ENCODE measurements at regions not wholly inside any gene's neighbourhood (a gene's known extent, or its start where the extent isn't known, plus 50 kb on each side); places are given as distances from the start of the nearest gene placed in this dataset.

DNA sequence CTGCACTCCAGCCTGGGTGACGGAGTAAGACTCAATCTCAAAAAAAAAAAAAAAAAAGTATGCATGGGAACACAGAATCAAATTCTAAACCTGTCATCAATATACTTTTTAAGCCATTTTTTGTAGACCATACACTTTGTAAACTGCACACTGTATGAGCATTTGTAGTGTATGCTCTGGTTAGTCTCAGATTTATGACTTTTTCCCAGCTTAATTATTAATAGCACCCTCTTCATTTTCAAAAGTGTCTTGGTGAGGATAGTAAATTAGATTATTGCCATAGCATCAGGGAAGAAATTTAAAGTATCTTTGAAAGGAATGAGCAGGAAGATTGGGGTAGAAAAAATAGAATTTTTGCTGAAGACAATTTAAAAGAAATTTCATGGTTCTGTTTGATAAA is 330.8 kb upstream of the RSPO3 start:
- TF ChIP-seq, protein P1, sequence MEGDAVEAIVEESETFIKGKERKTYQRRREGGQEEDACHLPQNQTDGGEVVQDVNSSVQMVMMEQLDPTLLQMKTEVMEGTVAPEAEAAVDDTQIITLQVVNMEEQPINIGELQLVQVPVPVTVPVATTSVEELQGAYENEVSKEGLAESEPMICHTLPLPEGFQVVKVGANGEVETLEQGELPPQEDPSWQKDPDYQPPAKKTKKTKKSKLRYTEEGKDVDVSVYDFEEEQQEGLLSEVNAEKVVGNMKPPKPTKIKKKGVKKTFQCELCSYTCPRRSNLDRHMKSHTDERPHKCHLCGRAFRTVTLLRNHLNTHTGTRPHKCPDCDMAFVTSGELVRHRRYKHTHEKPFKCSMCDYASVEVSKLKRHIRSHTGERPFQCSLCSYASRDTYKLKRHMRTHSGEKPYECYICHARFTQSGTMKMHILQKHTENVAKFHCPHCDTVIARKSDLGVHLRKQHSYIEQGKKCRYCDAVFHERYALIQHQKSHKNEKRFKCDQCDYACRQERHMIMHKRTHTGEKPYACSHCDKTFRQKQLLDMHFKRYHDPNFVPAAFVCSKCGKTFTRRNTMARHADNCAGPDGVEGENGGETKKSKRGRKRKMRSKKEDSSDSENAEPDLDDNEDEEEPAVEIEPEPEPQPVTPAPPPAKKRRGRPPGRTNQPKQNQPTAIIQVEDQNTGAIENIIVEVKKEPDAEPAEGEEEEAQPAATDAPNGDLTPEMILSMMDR (conservative IDR thresholded peaks at IDR 0.05; ENCODE audit: low read length): no peak
- no peak for TF ChIP-seq EZH2phosphoT487 (IDR thresholded peaks at IDR 0.05; ENCODE audit: borderline replicate concordance)
- Histone ChIP-seq H4K20me1 (ENCODE audit: insufficient read depth, low read length, poor library complexity, severe bottlenecking) (no peaks in the 10 kb centered on the region), H3K9me3 (ENCODE audit: insufficient read depth, low read depth, low read length) (no peaks in the 10 kb centered on the region), H3K9me2 (replicated peaks; ENCODE audit: low read depth, low read length) (no peaks in the 10 kb centered on the region), H3F3A (ENCODE audit: low read depth) (no peaks in the 10 kb centered on the region), H3K4me1 (ENCODE audit: insufficient read depth, low read length, poor library complexity, severe bottlenecking) (no peaks in the 10 kb centered on the region), H3K79me2 (ENCODE audit: insufficient read depth, low read length) (no peaks in the 10 kb centered on the region), H3K4me3 (ENCODE audit: low read length, poor library complexity, severe bottlenecking) (no peak overlapping the region), H3K27me3 (ENCODE audit: insufficient read depth, low read length, poor library complexity, severe bottlenecking) (no peaks in the 10 kb centered on the region), H3K36me3 (ENCODE audit: insufficient read depth, low read length) (no peaks in the 10 kb centered on the region), H2AFZ (ENCODE audit: low read length) (no peak overlapping the region), H3K4me2 (ENCODE audit: low read depth, low read length, poor library complexity, severe bottlenecking) (no peak overlapping the region), H3K9ac (ENCODE audit: low read depth, low read length, poor library complexity, severe bottlenecking) (no peak overlapping the region)

DNA sequence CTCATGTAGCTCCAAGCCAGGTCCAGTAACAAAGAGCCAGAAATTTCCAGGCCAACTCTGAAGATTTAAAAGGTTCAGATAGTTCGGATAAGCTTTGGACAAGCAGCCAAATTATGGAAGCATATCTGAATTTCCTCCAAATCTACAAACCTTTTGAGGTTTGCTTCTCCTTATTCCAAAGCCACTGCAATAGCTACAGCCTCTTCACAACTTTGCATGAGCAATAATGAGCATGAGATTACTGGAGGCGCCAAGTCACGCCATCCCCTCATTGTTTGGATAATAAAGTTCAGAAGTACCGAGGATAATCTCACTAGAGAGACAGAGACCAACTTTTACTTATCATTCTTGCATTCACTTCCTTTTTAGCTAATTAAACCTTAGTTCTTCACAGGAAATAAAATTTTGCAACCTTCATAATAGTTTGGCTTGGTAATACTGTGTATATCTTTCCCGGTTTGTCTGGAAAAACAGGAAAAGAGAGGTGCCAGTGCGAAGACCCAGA is 329.6 kb upstream of the RSPO3 start:
- Histone ChIP-seq H3K36me3 (ENCODE audit: insufficient read depth, low read length) (no peaks in the 10 kb centered on the region), H3K4me2 (ENCODE audit: low read depth, low read length, poor library complexity, severe bottlenecking) (no peak overlapping the region), H3K9me2 (replicated peaks; ENCODE audit: low read depth, low read length) (no peaks in the 10 kb centered on the region), H3F3A (ENCODE audit: low read depth) (no peaks in the 10 kb centered on the region), H3K27me3 (ENCODE audit: insufficient read depth, low read length, poor library complexity, severe bottlenecking) (no peaks in the 10 kb centered on the region), H3K9ac (ENCODE audit: low read depth, low read length, poor library complexity, severe bottlenecking) (no peak overlapping the region), H2AFZ (ENCODE audit: low read length) (no peak overlapping the region), H3K79me2 (ENCODE audit: insufficient read depth, low read length) (no peaks in the 10 kb centered on the region), H4K20me1 (ENCODE audit: insufficient read depth, low read length, poor library complexity, severe bottlenecking) (no peaks in the 10 kb centered on the region), H3K4me3 (ENCODE audit: low read length, poor library complexity, severe bottlenecking) (no peak overlapping the region), H3K4me1 (ENCODE audit: insufficient read depth, low read length, poor library complexity, severe bottlenecking) (no peaks in the 10 kb centered on the region), H3K9me3 (ENCODE audit: insufficient read depth, low read depth, low read length) (no peaks in the 10 kb centered on the region)
- TF ChIP-seq, protein P1 (conservative IDR thresholded peaks at IDR 0.05; ENCODE audit: low read length): no peak
- TF ChIP-seq EZH2phosphoT487 (IDR thresholded peaks at IDR 0.05; ENCODE audit: borderline replicate concordance): no peak

- Histone ChIP-seq H3F3A (ENCODE audit: low read depth) (no peaks in the 10 kb centered on the region), H3K9me2 (replicated peaks; ENCODE audit: low read depth, low read length) (no peaks in the 10 kb centered on the region), H3K79me2 (ENCODE audit: insufficient read depth, low read length) (no peaks in the 10 kb centered on the region), H2AFZ (ENCODE audit: low read length) (no peak overlapping the region), H3K4me1 (ENCODE audit: insufficient read depth, low read length, poor library complexity, severe bottlenecking) (no peaks in the 10 kb centered on the region), H3K36me3 (ENCODE audit: insufficient read depth, low read length) (no peaks in the 10 kb centered on the region), H4K20me1 (ENCODE audit: insufficient read depth, low read length, poor library complexity, severe bottlenecking) (no peaks in the 10 kb centered on the region), H3K27me3 (ENCODE audit: insufficient read depth, low read length, poor library complexity, severe bottlenecking) (no peaks in the 10 kb centered on the region), H3K9me3 (ENCODE audit: insufficient read depth, low read depth, low read length) (no peaks in the 10 kb centered on the region), H3K9ac (ENCODE audit: low read depth, low read length, poor library complexity, severe bottlenecking) (no peak overlapping the region), H3K4me2 (ENCODE audit: low read depth, low read length, poor library complexity, severe bottlenecking) (no peak overlapping the region), H3K4me3 (ENCODE audit: low read length, poor library complexity, severe bottlenecking) (no peak overlapping the region)
- TF ChIP-seq, protein P1 (conservative IDR thresholded peaks at IDR 0.05; ENCODE audit: low read length): no peak
- TF ChIP-seq EZH2phosphoT487 (IDR thresholded peaks at IDR 0.05; ENCODE audit: borderline replicate concordance): no peak
Observed at GRCh38 chr6:126792340-126793085, 326.0 kb upstream of the RSPO3 start.
